GM12878 (cell line): ENCODE measurements at regions not wholly inside any gene's neighbourhood (a gene's known extent, or its start where the extent isn't known, plus 50 kb on each side); places are given as distances from the start of the nearest gene placed in this dataset.

Experiments
- ATAC-seq: fragments of 200-7000 bp; cut with Tn5 transposase; 3 replicates; pipeline ENCODE4 v1.9.1; 2020; ENCODE audit warnings: mild to moderate bottlenecking, moderate library complexity
- BruUV-seq: library from RNA; stranded (reverse); fragments of 400-500 nt; replicated peaks from 2 replicates; lab custom pipeline; 2021; lab: Mats Ljungman, UMichigan
- CTCF ChIA-PET: fragments of 300-600 bp; sonication (Branson Sonifier 250); formaldehyde crosslinking; extraction: SDS; loops from one replicate; lab custom pipeline; 2021; ENCODE audit warnings: inconsistent platforms; lab: Yijun Ruan, JAX
- POLR2A ChIA-PET: fragments of 350-600 bp; formaldehyde crosslinking; extraction: SDS; loops from one replicate; lab custom pipeline; 2021; ENCODE audit warnings: inconsistent platforms; lab: Charles Lee
- RAD21 ChIA-PET: fragments of 300-600 bp; sonication (Branson Sonifier 250); formaldehyde crosslinking; loops from one replicate; lab custom pipeline; 2023; ENCODE audit warnings: antibody characterized with exemption; ENCODE audit not compliant: unreplicated experiment; lab: Charles Lee
- SMC1A ChIA-PET: fragments of 300-600 bp; sonication (Branson Sonifier 250); formaldehyde crosslinking; loops from one replicate; lab custom pipeline; 2023; ENCODE audit not compliant: unreplicated experiment, uncharacterized antibody; lab: Charles Lee
- DNase-seq: peaks from one replicate; pipeline ENCODE4 v3.0.0-alpha.2; 2011; ENCODE audit warnings: low read depth, low spot score
- FAIRE-seq: peaks from 3 replicates; lab custom pipeline; 2011; peaks lifted over from hg19 to GRCh38; lab: Jason Lieb, UNC
- H2AFZ ChIP-seq: 2 replicates; pipeline ENCODE4 v1.6.0; 2011; ENCODE audit warnings: low read depth, low read length, control low read depth; ENCODE audit not compliant: control insufficient read depth
- H3K27ac ChIP-seq: 2 replicates; pipeline ENCODE4 v1.5.1; 2011; ENCODE audit warnings: control low read depth; ENCODE audit not compliant: control insufficient read depth, insufficient read depth
- H3K27me3 ChIP-seq, 2 experiments: replicated peaks in 1 of 2; 2 replicates each; pipeline versions ENCODE4 v1.6.0 to v1.6.1; 2011; ENCODE audit warnings: low read length in 1 of 2; ENCODE audit not compliant: control insufficient read depth in 2 of 2, insufficient read depth in 2 of 2
- H3K36me3 ChIP-seq, 2 experiments: 2 replicates each; pipeline ENCODE4 v1.5.1; 2011; ENCODE audit warnings: low read length in 1 of 2; ENCODE audit not compliant: control insufficient read depth in 2 of 2, insufficient read depth in 2 of 2
- H3K4me1 ChIP-seq: 2 replicates; pipeline ENCODE4 v1.6.1; 2011; ENCODE audit warnings: mild to moderate bottlenecking, low read length, moderate library complexity, mixed read lengths; ENCODE audit not compliant: control insufficient read depth, insufficient read depth
- H3K4me2 ChIP-seq: 2 replicates; pipeline ENCODE4 v1.6.0; 2011; ENCODE audit warnings: control low read depth; ENCODE audit not compliant: control insufficient read depth, insufficient read depth
- H3K4me3 ChIP-seq: fragments of 200-600 bp; sonication (generic); 2 replicates; pipeline ENCODE4 v1.5.1; 2016
- H3K79me2 ChIP-seq: 2 replicates; pipeline ENCODE4 v1.6.0; 2011; ENCODE audit warnings: low read length; ENCODE audit not compliant: control insufficient read depth, insufficient read depth
- H3K9ac ChIP-seq: 2 replicates; pipeline ENCODE4 v1.8.0; 2011; ENCODE audit warnings: low read length, control low read depth, mixed read lengths; ENCODE audit not compliant: control insufficient read depth, insufficient read depth
- H3K9me3 ChIP-seq: replicated peaks from 3 replicates; pipeline ENCODE4 v1.5.1; 2011; ENCODE audit warnings: mild to moderate bottlenecking, low read length; ENCODE audit not compliant: control insufficient read depth, insufficient read depth
- H4K20me1 ChIP-seq: 2 replicates; pipeline ENCODE4 v1.6.0; 2011; ENCODE audit not compliant: control insufficient read depth, insufficient read depth
- ATF7 ChIP-seq: fragments of 450-650 bp; IDR thresholded peaks from 2 replicates; pipeline ENCODE4 v1.6.1; 2016; ENCODE audit warnings: low read depth, mild to moderate bottlenecking
- BHLHE40 ChIP-seq, 2 experiments: fragments of 450-650 bp in 1 of 2; IDR thresholded peaks; 2 replicates each; pipeline ENCODE4 v1.6.1; 2011 to 2017; ENCODE audit warnings: low read depth in 2 of 2, borderline replicate concordance in 1 of 2, improper control_type of control experiment in 1 of 2, low read length in 1 of 2, mild to moderate bottlenecking in 1 of 2
- CBFB ChIP-seq: IDR thresholded peaks from 2 replicates; pipeline ENCODE4 v1.6.1; 2016; ENCODE audit warnings: antibody characterized with exemption, low read depth
- EP300 ChIP-seq, 2 experiments: fragments of 150-350 bp in 1 of 2; IDR thresholded peaks; 2 replicates each; pipeline ENCODE4 v1.6.1; 2011 to 2012; ENCODE audit warnings: low read depth in 2 of 2, low read length in 2 of 2, borderline replicate concordance in 1 of 2, improper control_type of control experiment in 1 of 2, inconsistent platforms in 1 of 2; ENCODE audit not compliant: control insufficient read depth in 1 of 2
- IRF5 ChIP-seq: fragments of 450-650 bp; IDR thresholded peaks from 2 replicates; pipeline ENCODE4 v1.6.1; 2017; ENCODE audit warnings: borderline replicate concordance
- KDM1A ChIP-seq: fragments of 200-600 bp; sonication (generic); IDR thresholded peaks from 2 replicates; pipeline ENCODE4 v1.6.1; 2016; ENCODE audit warnings: borderline replicate concordance
- MYB ChIP-seq: fragments of 150-350 bp; IDR thresholded peaks from 2 replicates; pipeline ENCODE4 v1.6.1; 2014; ENCODE audit warnings: mild to moderate bottlenecking, low read depth, low read length, borderline replicate concordance
- PBX3 ChIP-seq: IDR thresholded peaks from 2 replicates; pipeline ENCODE4 v1.6.1; 2011; ENCODE audit warnings: mild to moderate bottlenecking, low read depth, low read length, moderate library complexity; ENCODE audit not compliant: insufficient replicate concordance
- PML ChIP-seq: IDR thresholded peaks from 2 replicates; pipeline ENCODE4 v1.6.1; 2012; ENCODE audit warnings: low read length, inconsistent platforms
- SREBF1 ChIP-seq: IDR thresholded peaks from 2 replicates; pipeline ENCODE4 v1.6.1; 2012; ENCODE audit warnings: mild to moderate bottlenecking, low read length
- SUPT20H ChIP-seq: IDR thresholded peaks from 2 replicates; pipeline ENCODE4 v1.6.1; 2011; ENCODE audit warnings: low read depth, mild to moderate bottlenecking, low read length, moderate library complexity, borderline replicate concordance; ENCODE audit not compliant: control insufficient read depth
- TAF1 ChIP-seq: IDR thresholded peaks from 2 replicates; pipeline ENCODE4 v1.6.1; 2011; ENCODE audit warnings: mild to moderate bottlenecking, low read depth, low read length, borderline replicate concordance
- TARDBP ChIP-seq: IDR thresholded peaks from 2 replicates; pipeline ENCODE4 v1.6.1; 2016; ENCODE audit warnings: borderline replicate concordance
- TCF7 ChIP-seq: IDR thresholded peaks from 2 replicates; pipeline ENCODE4 v1.6.1; 2014; ENCODE audit warnings: antibody characterized with exemption, borderline replicate concordance
- WRNIP1 ChIP-seq: IDR thresholded peaks from 2 replicates; pipeline ENCODE4 v1.6.1; 2011; ENCODE audit warnings: low read depth, low read length, improper control_type of control experiment, borderline replicate concordance
- WGBS: methylation state at CpG from one replicate; pipeline ENCODE4 v1.1.6; 2016; ENCODE audit warnings: low lambda C conversion rate; ENCODE audit not compliant: insufficient replicate concordance, insufficient coverage; ENCODE audit errors: missing lambda C conversion rate; 5-methylcytosine and 5-hydroxymethylcytosine counted together
- in situ Hi-C: fragments of 300-500 bp; cut with MboI; formaldehyde crosslinking; loops from 9 replicates; pipeline ENCODE4 v1.14.3; 2018; ENCODE audit warnings: mixed read lengths
- intact Hi-C: fragments of 100-400 bp; cut with micrococcal nuclease; formaldehyde crosslinking; loops from one replicate; pipeline ENCODE4 v1.14.2; 2022; ENCODE audit not compliant: unreplicated experiment
- TF ChIP-seq, protein P1 (sequence below): fragments of 450-650 bp; IDR thresholded peaks from 2 replicates; pipeline ENCODE4 v1.6.1; 2018; ENCODE audit warnings: mild to moderate bottlenecking, low read depth, moderate library complexity; ENCODE audit not compliant: partially characterized antibody

DNA sequence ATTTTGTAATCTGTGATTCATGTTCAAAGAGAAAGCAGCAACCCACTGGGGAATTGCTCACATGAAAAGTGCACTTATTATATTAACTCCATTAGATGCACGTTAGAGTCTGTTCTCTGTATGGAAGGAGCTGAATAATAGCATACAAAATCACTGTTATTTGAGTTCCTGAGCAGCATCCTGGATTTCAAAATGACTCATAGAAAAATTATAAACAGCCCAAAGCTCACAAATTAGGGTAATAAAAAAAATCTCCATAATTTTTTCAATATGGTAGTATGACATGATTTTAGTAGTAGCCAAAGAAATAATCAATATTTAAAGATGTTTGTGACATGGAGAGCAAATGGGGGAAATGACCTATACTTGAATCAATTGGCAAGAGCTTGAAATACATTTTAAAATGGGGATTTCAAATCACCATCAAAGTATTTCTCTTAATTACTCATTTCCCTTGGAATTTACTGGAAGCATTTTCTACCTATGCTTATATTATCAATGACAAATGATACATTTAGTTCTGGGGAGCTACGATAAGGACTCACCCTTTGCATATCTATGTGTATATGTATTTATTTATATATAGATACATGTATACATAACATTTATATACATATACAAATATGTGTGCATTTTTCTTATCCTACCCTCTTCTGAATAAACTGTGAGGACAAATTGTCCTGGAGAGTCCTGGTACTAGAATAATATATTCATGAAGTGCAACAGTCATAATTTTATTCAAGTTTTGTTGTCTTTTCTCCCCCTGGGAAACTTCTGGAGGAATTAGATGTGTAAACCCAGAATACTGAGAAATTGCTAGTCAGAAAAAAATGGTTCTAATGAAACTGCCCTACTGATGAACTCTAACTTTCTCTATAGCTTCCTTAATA lies 116.3 kb downstream of the RPL22L1 start (continued):
- TF ChIP-seq ATF7, result no peak
- TF ChIP-seq PBX3, result no peak
- TF ChIP-seq, all 136 proteins: peak for 0

DNA sequence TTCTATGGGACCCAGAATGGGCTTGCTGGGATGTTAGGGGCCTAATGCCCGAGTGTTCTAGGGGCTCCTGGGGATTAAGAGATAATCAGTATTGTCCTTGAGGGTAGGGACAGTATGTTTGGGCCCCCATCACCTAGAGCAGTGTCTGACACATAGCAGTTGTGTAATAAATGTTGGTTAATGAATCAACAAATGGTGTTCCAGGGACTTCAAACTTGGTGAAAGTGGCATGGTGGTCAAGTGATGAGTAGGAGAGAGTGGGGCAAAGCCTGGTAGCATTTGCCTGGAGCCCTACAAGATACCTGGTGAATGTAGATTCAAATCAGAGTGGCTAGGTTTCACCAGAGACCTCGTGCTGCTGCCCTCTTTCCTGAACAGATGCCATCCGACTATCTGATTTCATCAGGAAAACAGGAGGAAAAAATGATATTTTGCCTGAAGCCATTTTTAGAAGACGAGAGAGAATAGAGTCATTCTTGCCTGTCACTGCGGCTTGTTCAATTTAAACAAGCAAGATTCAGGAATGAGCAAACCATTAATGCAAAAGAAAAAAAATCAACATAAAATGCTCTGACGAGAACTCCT lies 117.3 kb downstream of the RPL22L1 start:
- in situ Hi-C loops, result no loop called here
- Histone ChIP-seq H3K27ac (no peak overlapping the region), H3K79me2 (no peaks in the 10 kb centered on the region), H3K9me3 (no peaks in the 10 kb centered on the region), H3K9ac (no peak overlapping the region), H4K20me1 (no peaks in the 10 kb centered on the region), H2AFZ (no peak overlapping the region), H3K4me1 (no peaks in the 10 kb centered on the region), H3K4me2 (no peak overlapping the region), H3K27me3 (peaks cover 3 to 4% of the 10 kb centered on the region in 2 experiments; a peak in 3 of 4 replicates), H3K36me3 (no peaks in the 10 kb centered on the region), H3K4me3 (no peak overlapping the region)
- WGBS, result 41% methylated on average over 6 of the region's 6 CpGs
- DNase-seq (no peak), ATAC-seq (no peak), FAIRE-seq (no peak)
- intact Hi-C loops, result no loop called here
- ChIA-PET SMC1A (no interaction called here), RAD21 (no interaction called here), POLR2A (no interaction called here), CTCF (no interaction called here)
- BruUV-seq, result no TSS peak
- TF ChIP-seq PML (no peak), BHLHE40 (IDR thresholded peaks at IDR 0.05; ENCODE audit: borderline replicate concordance in 1 of 2, low read depth in 2 of 2, low read length in 1 of 2) (no peak), KDM1A (no peak), SREBF1 (no peak), IRF5 (no peak), TARDBP (no peak), MYB (no peak), SUPT20H (no peak), TCF7 (no peak), TAF1 (no peak), EP300 (IDR thresholded peaks at IDR 0.05; ENCODE audit: borderline replicate concordance in 1 of 2, control insufficient read depth in 1 of 2, low read depth in 2 of 2, low read length in 2 of 2) (no peak), CBFB (no peak), WRNIP1 (no peak)
- TF ChIP-seq, protein P1, sequence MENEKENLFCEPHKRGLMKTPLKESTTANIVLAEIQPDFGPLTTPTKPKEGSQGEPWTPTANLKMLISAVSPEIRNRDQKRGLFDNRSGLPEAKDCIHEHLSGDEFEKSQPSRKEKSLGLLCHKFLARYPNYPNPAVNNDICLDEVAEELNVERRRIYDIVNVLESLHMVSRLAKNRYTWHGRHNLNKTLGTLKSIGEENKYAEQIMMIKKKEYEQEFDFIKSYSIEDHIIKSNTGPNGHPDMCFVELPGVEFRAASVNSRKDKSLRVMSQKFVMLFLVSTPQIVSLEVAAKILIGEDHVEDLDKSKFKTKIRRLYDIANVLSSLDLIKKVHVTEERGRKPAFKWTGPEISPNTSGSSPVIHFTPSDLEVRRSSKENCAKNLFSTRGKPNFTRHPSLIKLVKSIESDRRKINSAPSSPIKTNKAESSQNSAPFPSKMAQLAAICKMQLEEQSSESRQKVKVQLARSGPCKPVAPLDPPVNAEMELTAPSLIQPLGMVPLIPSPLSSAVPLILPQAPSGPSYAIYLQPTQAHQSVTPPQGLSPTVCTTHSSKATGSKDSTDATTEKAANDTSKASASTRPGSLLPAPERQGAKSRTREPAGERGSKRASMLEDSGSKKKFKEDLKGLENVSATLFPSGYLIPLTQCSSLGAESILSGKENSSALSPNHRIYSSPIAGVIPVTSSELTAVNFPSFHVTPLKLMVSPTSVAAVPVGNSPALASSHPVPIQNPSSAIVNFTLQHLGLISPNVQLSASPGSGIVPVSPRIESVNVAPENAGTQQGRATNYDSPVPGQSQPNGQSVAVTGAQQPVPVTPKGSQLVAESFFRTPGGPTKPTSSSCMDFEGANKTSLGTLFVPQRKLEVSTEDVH, result no peak
